ENCODE measurements at regions not wholly inside any gene's neighbourhood (a gene's known extent, or its start where the extent isn't known, plus 50 kb on each side); places are given as distances from the start of the nearest gene placed in this dataset.

- Histone ChIP-seq H3K9me3 (replicated peaks; ENCODE audit: control insufficient read depth, insufficient read depth, low read depth, low read length) (no peaks in the 10 kb centered on the region), H3K4me1 (replicated peaks in 1 of 2; ENCODE audit: control insufficient read depth in 2 of 2, insufficient read depth in 2 of 2, low read length in 2 of 2) (no peaks in the 10 kb centered on the region), H3K4me3 (no peak overlapping the region), H3K4me2 (ENCODE audit: insufficient read depth, low read length) (no peak overlapping the region), H2AFZ (ENCODE audit: low read depth, low read length) (no peak overlapping the region), H3K9ac (ENCODE audit: insufficient read depth in 1 of 2, low read depth in 2 of 2, low read length in 2 of 2) (no peak overlapping the region), H4K20me1 (replicated peaks; ENCODE audit: control insufficient read depth, insufficient read depth, low read length) (no peaks in the 10 kb centered on the region), H3K36me3 (ENCODE audit: control insufficient read depth, insufficient read depth, low read length) (no peaks in the 10 kb centered on the region), H3K9me1 (ENCODE audit: control insufficient read depth, insufficient read depth, low read length) (no peaks in the 10 kb centered on the region), H3K27me3 (ENCODE audit: control insufficient read depth in 2 of 2, insufficient read depth in 2 of 2, low read length in 2 of 2) (peaks cover 2 to 6% of the 10 kb centered on the region in 2 experiments; a peak in 4 of 5 replicates), H3K27ac (ENCODE audit: extremely low read depth, low read depth, low read length) (no peak overlapping the region), H3K79me2 (ENCODE audit: control insufficient read depth, insufficient read depth, low read length) (no peaks in the 10 kb centered on the region)
- ATAC-seq (no peak), DNase-seq (ENCODE audit: extremely low read depth in 1 of 4, low spot score in 3 of 4) (no peak), FAIRE-seq (no peak)
- 0% methylated on average over 9 of the region's 9 CpGs for WGBS (ENCODE audit: insufficient coverage, low coverage, missing lambda C conversion rate)
- CTCF ChIA-PET (ENCODE audit: low intra/inter-chr PET ratio) = no interaction called here
- in situ Hi-C loops (cut with MboI) (no loop called here), intact Hi-C loops (cut with micrococcal nuclease) (no loop called here)
- BruUV-seq (replicated peaks) = no TSS peak
- no peak for TF ChIP-seq TRIM28 (IDR thresholded peaks at IDR 0.05)
- TF ChIP-seq ZNF518B (CRISPR knock-in tag; IDR thresholded peaks at IDR 0.05) = no peak
- TF ChIP-seq CTCF (IDR thresholded peaks at IDR 0.05 in 2 of 3, conservative IDR thresholded peaks at IDR 0.05 in 1 of 3; ENCODE audit: insufficient read depth in 2 of 3, low read depth in 1 of 3, low read length in 3 of 3) = no peak
- no peak for TF ChIP-seq ZKSCAN1 (IDR thresholded peaks at IDR 0.05; ENCODE audit: low read depth, low read length)
- no peak for TF ChIP-seq KLF10 (CRISPR knock-in tag; IDR thresholded peaks at IDR 0.05)
- no peak for TF ChIP-seq ZKSCAN8 (CRISPR knock-in tag; IDR thresholded peaks at IDR 0.05)
- no peak for TF ChIP-seq SNAPC5 (CRISPR knock-in tag; IDR thresholded peaks at IDR 0.05)
- TF ChIP-seq DEAF1 (CRISPR knock-in tag; IDR thresholded peaks at IDR 0.05) = no peak
- no peak for TF ChIP-seq EP400 (IDR thresholded peaks at IDR 0.05)
- no peak for TF ChIP-seq PCBP2 (IDR thresholded peaks at IDR 0.05; ENCODE audit: low read depth, low read length, poor library complexity, severe bottlenecking)
- no peak for TF ChIP-seq ZNF239 (CRISPR knock-in tag; IDR thresholded peaks at IDR 0.05)
- no peak for TF ChIP-seq ETV5 (CRISPR knock-in tag; IDR thresholded peaks at IDR 0.05; ENCODE audit: low read depth)
- TF ChIP-seq NR1H2 (CRISPR knock-in tag; IDR thresholded peaks at IDR 0.05) = no peak
- POLR2A ChIA-PET = no interaction called here
These were observed 202.8 kb upstream of the ZNF536 start for GRCh38 chr19:30169196-30169900.

Measured in K562 (cell line).